ENCODE measurements at regions not wholly inside any gene's neighbourhood (a gene's known extent, or its start where the extent isn't known, plus 50 kb on each side); places are given as distances from the start of the nearest gene placed in this dataset.
"Not testable (repeated sequence)": the region's sequence is repeated elsewhere in the genome, so short reads cannot be mapped to it uniquely, and the experiment has no call there.

DNA sequence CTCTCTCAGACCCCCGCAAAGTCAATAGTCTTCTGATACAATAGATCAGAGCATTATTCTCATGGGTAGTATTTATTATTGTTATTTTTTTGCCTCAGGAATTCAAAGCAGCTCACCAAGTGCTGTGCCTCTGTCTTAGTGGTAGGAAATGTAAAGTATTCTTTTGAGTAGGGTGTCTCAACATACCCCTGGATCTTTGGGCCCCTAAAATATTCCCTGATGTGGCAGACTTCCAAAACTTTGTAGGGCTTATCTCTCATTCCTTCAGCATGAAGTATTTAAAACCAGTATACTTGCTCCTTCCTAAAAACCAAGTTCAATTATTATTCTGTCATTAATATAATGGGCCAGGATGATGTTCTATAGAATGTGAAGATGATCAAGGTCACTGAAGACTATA is 115.3 kb upstream of the ZNF827 start:
- DNase-seq (ENCODE audit: low read depth) = no peak
- no peak overlapping the region for H3K4me3 ChIP-seq (ENCODE audit: low read depth, low read length)
- TF ChIP-seq POLR2A (IDR thresholded peaks at IDR 0.05; ENCODE audit: extremely low read depth, insufficient read length) (no peak), MYC (IDR thresholded peaks at IDR 0.05; ENCODE audit: low read depth, low read length) (no peak), CTCF (IDR thresholded peaks at IDR 0.05; ENCODE audit: low read depth, low read length) (no peak)
- TF ChIP-seq, protein P1, sequence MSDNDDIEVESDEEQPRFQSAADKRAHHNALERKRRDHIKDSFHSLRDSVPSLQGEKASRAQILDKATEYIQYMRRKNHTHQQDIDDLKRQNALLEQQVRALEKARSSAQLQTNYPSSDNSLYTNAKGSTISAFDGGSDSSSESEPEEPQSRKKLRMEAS (IDR thresholded peaks at IDR 0.05; ENCODE audit: low read depth, low read length) = no peak

DNA sequence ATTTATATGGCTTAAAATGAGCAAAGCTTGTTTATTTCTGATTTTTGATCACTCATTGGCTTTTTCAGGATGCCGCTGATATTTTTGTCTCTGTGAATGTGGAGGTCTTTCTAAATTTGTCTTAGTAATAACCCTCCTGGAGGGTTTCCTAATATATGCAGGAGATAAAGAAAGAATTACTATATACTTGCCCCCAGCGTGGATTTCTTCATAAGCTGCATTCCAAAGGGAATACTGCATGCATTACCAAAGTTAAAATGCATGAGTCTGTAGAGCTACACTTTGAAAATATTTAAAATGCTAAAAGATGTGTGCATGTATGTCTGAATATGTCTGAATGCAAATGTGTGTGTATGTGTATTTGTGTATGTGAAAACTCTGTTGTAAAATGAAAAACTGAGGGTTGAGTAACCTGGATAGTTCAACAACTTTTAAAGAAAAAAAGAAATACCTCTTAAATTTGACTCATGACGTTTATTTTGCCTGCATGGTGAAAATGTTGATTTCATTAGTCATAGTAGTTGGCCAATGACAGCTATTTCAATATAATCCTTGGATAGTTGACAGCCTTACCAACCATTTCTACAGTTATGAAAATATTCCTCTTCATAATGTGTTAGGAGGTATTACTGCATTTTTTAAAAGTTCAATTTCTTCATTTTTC is 113.2 kb upstream of the ZNF827 start:
- TF ChIP-seq, protein P1 (IDR thresholded peaks at IDR 0.05; ENCODE audit: low read depth, low read length) = no peak
- no peak overlapping the region for H3K4me3 ChIP-seq (ENCODE audit: low read depth, low read length)
- no peak for DNase-seq (ENCODE audit: low read depth)

- DNase-seq (ENCODE audit: low read depth) = no peak
- no peak overlapping the region for H3K4me3 ChIP-seq (ENCODE audit: low read depth, low read length)
- TF ChIP-seq MYC (IDR thresholded peaks at IDR 0.05; ENCODE audit: low read depth, low read length) (no peak), POLR2A (IDR thresholded peaks at IDR 0.05; ENCODE audit: extremely low read depth, insufficient read length) (no peak), CTCF (IDR thresholded peaks at IDR 0.05; ENCODE audit: low read depth, low read length) (no peak)
- TF ChIP-seq, protein P1 (IDR thresholded peaks at IDR 0.05; ENCODE audit: low read depth, low read length) = no peak
These were observed 112.6 kb upstream of the ZNF827 start for GRCh38 chr4:146051223-146051622.

- no peak for DNase-seq (ENCODE audit: low read depth)
- H3K4me3 ChIP-seq (ENCODE audit: low read depth, low read length) = no peak overlapping the region
- no peak for TF ChIP-seq POLR2A (IDR thresholded peaks at IDR 0.05; ENCODE audit: extremely low read depth, insufficient read length)
These were observed 111.2 kb upstream of the ZNF827 start for GRCh38 chr4:146049802-146050201.

GRCh38 chr4:146047768-146048167 is 109.1 kb upstream of the ZNF827 start:
- H3K4me3 ChIP-seq (ENCODE audit: low read depth, low read length); DNase-seq (ENCODE audit: low read depth): not testable (repeated sequence)

- no peak for DNase-seq (ENCODE audit: low read depth)
- no peak overlapping the region for H3K4me3 ChIP-seq (ENCODE audit: low read depth, low read length)
- TF ChIP-seq, protein P1 (IDR thresholded peaks at IDR 0.05; ENCODE audit: low read depth, low read length) = no peak
- TF ChIP-seq MYC (IDR thresholded peaks at IDR 0.05; ENCODE audit: low read depth, low read length) = no peak
- no peak for TF ChIP-seq CTCF (IDR thresholded peaks at IDR 0.05; ENCODE audit: low read depth, low read length)
- no peak for TF ChIP-seq POLR2A (IDR thresholded peaks at IDR 0.05; ENCODE audit: extremely low read depth, insufficient read length)
These were observed 102.7 kb upstream of the ZNF827 start for GRCh38 chr4:146041139-146042004.

DNA sequence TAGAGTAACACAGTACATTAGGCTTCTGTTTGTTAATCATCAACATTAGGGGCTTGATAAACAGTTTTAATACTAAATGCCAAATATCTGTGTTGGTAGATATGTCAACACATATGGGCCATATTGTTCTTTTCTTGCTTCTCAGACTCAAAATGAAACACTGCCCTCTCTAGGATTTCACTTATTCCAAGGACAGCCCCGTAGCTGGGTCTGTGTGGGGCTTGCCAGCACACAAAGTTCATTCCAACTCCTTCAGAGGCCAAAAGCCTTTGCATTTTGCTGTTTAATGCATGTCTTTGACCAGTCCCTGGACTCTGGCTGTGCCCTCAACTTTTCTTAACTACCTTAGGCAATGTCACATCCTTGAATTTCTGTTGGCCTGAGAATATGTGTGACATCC is 102.0 kb upstream of the ZNF827 start:
- no peak for TF ChIP-seq MYC (IDR thresholded peaks at IDR 0.05; ENCODE audit: low read depth, low read length)
- TF ChIP-seq, protein P1 (IDR thresholded peaks at IDR 0.05; ENCODE audit: low read depth, low read length) = no peak
- TF ChIP-seq POLR2A (IDR thresholded peaks at IDR 0.05; ENCODE audit: extremely low read depth, insufficient read length) = no peak
- no peak for TF ChIP-seq CTCF (IDR thresholded peaks at IDR 0.05; ENCODE audit: low read depth, low read length)
- no peak overlapping the region for H3K4me3 ChIP-seq (ENCODE audit: low read depth, low read length)
- no peak for DNase-seq (ENCODE audit: low read depth)

Data from NB4 (cell line).